T-cell (primary cell): ENCODE measurements at regions not wholly inside any gene's neighbourhood (a gene's known extent, or its start where the extent isn't known, plus 50 kb on each side); places are given as distances from the start of the nearest gene placed in this dataset.

Experiments
- ATAC-seq, 4 experiments: fragments of 200-7000 bp in 3 of 4; fragments of 150-1000 bp in 1 of 4; cut with Tn5 transposase; replicated peaks in 1 of 4; 1 replicate in 3 of 4; 2 replicates in 1 of 4; pipeline ENCODE4 v1.10.0; 2021; ENCODE audit warnings: moderate library complexity in 3 of 4, mild to moderate bottlenecking in 2 of 4, moderate number of reproducible peaks in 1 of 4
- CTCF ChIA-PET, 2 donors: fragments of 300-600 bp; sonication (Branson Sonifier 250); formaldehyde crosslinking; loops; one replicate each; lab custom pipeline; 2022; ENCODE audit warnings: antibody characterized with exemption in 2 of 2; lab: Charles Lee
- POLR2A ChIA-PET, 2 donors: fragments of 300-600 bp; sonication (Branson Sonifier 250); formaldehyde crosslinking; loops; one replicate each; lab custom pipeline; 2022; ENCODE audit warnings: antibody characterized with exemption in 2 of 2; lab: Charles Lee
- DNase-seq, 35 experiments: peaks; one replicate each; pipeline versions ENCODE4 v3.0.0 to v3.0.0-alpha.2; 2013 to 2023
- H3K27ac ChIP-seq: one replicate; pipeline ENCODE4 v1.5.1; 2013; ENCODE audit warnings: low read length
- H3K27me3 ChIP-seq, 2 experiments: replicated peaks in 1 of 2; 1 replicate in 1 of 2; 2 replicates in 1 of 2; pipeline versions ENCODE4 v1.6.1 to v1.7.0; 2013; ENCODE audit warnings: low read length in 1 of 2, mixed read lengths in 1 of 2; ENCODE audit not compliant: control insufficient read depth in 2 of 2, insufficient read depth in 2 of 2; ENCODE audit errors: extremely low read depth in 1 of 2
- H3K36me3 ChIP-seq, 2 donors: 1 replicate in 1 of 2; 2 replicates in 1 of 2; pipeline versions ENCODE4 v1.6.1 to v1.7.0; 2013; ENCODE audit warnings: low read length in 1 of 2; ENCODE audit not compliant: control insufficient read depth in 2 of 2, insufficient read depth in 1 of 2; ENCODE audit errors: extremely low read depth in 1 of 2
- H3K4me1 ChIP-seq, 2 experiments: 1 replicate in 1 of 2; 2 replicates in 1 of 2; pipeline versions ENCODE4 v1.6.1 to v1.7.0; 2013; ENCODE audit warnings: low read length in 2 of 2, mixed read lengths in 1 of 2; ENCODE audit not compliant: insufficient read depth in 2 of 2, control insufficient read depth in 1 of 2; ENCODE audit errors: extremely low read depth in 1 of 2
- H3K4me3 ChIP-seq, 2 donors: 1 replicate in 1 of 2; 2 replicates in 1 of 2; pipeline versions ENCODE4 v1.5.1 to v1.7.0; 2013; ENCODE audit warnings: mild to moderate bottlenecking in 2 of 2, low read length in 1 of 2, moderate library complexity in 1 of 2; ENCODE audit not compliant: control insufficient read depth in 1 of 2; ENCODE audit errors: extremely low read depth in 1 of 2
- H3K9me3 ChIP-seq: 2 replicates; pipeline ENCODE4 v1.7.0; 2013
- H3K27ac Mint-ChIP-seq, 2 donors: one replicate each; pipeline ENCODE4 v1.8.0; 2020 to 2021; ENCODE audit warnings: mild to moderate bottlenecking in 2 of 2, mixed read lengths in 2 of 2
- H3K27me3 Mint-ChIP-seq, 2 donors: one replicate each; pipeline ENCODE4 v1.8.0; 2021 to 2022; ENCODE audit warnings: mixed read lengths in 2 of 2
- H3K36me3 Mint-ChIP-seq: one replicate; pipeline ENCODE4 v1.8.0; 2021; ENCODE audit warnings: mixed read lengths
- H3K4me1 Mint-ChIP-seq, 3 donors: one replicate each; pipeline ENCODE4 v1.8.0; 2020 to 2022; ENCODE audit warnings: mixed read lengths in 3 of 3, mild to moderate bottlenecking in 1 of 3
- H3K4me3 Mint-ChIP-seq, 3 donors: one replicate each; pipeline ENCODE4 v1.8.0; 2020 to 2022; ENCODE audit warnings: mild to moderate bottlenecking in 3 of 3, mixed read lengths in 3 of 3, moderate library complexity in 3 of 3
- H3K9me3 Mint-ChIP-seq, 3 donors: one replicate each; pipeline ENCODE4 v1.8.0; 2020 to 2022; ENCODE audit warnings: mixed read lengths in 3 of 3
- WGBS: methylation state at CpG from one replicate; pipeline ENCODE4 v1.1.5; 2013; ENCODE audit warnings: missing lambda C conversion rate; ENCODE audit not compliant: insufficient coverage; 5-methylcytosine and 5-hydroxymethylcytosine counted together

DNA sequence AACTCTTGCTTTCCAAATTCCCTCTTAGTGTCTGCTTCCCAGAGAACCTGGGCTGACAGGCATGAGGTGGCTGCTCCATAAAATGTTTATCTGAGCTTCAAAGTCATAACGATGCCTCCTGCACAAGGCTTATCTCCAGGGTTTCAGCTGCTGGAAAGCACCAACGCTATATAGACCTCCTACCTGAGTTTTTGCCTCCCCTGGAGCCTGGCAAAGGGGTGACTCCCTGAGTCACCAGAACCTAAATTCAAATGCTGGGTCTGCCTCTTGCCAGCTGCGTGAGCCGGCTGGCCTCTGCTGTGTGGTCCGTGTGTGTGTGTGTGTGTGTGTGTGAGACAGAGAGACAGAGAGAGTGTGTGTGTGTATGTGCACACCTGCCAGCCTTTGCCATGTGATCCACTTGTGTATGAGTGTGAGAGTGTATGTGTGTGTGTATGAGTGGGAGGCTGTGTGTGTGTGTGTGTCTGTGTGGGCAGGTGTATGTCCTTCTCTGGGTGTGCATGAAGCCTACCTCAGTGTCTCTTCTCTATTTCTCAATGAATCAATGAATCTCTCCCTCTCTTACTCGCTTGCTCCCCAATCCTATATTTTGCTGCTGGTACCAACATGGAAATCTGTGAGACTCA, 714.9 kb downstream of the MATN1 start:
- 60% methylated on average over 5 of the region's 6 CpGs for WGBS
- Mint-ChIP-seq H3K9me3 (no peaks in the 10 kb centered on the region), H3K27me3 (peaks cover 6 to 11% of the 10 kb centered on the region in 2 donors), H3K4me3 (no peak overlapping the region), H3K4me1 (no peaks in the 10 kb centered on the region), H3K27ac (no peak overlapping the region), H3K36me3 (no peaks in the 10 kb centered on the region)
- no peak overlapping the region for H3K27ac ChIP-seq
- H3K9me3 ChIP-seq = no peaks in the 10 kb centered on the region
- ChIA-PET POLR2A (no interaction called here), CTCF (no interaction called here)
- no peak overlapping the region for H3K4me3 ChIP-seq
- no peaks in the 10 kb centered on the region for H3K36me3 ChIP-seq
- DNase-seq = no peak
- H3K4me1 ChIP-seq = no peaks in the 10 kb centered on the region
- ATAC-seq = no peak
- H3K27me3 ChIP-seq = peaks cover 0 to 21% of the 10 kb centered on the region in 2 experiments

DNA sequence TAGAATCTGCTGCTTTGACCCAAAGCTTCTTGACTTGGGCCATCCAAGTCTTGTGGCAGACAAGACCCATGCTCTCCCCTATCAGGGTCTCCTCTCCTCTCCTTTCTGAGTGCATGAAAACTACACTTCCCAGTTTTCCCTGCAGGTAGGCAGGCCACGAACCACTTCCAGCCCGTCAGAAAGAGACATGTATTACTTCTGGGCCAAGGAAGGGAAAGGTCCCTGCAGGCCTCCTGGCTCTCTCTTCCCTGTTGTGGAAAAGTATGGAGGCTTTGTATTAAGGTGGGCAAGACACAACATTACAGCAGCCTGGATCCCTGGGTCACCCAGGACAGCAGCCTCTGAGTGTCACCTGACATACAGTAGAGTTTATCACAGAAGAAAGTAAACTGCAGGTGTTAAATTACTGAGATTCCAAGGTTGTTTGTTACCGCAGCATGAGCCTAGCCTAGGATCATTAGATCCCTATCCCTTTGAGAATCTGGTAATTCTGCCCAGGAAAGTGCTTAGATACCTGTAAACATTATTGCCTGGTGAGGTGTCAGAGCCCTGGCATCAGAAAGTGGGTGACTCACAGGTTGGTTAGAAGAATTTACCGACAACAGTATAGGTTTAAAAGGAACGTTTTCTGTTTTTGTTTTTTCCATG, 717.3 kb downstream of the MATN1 start:
- no peak overlapping the region for H3K27ac ChIP-seq
- no peak overlapping the region for H3K27ac Mint-ChIP-seq
- H3K4me1 ChIP-seq = no peaks in the 10 kb centered on the region
- H3K36me3 ChIP-seq = no peaks in the 10 kb centered on the region
- no peaks in the 10 kb centered on the region for H3K9me3 ChIP-seq
- ChIA-PET CTCF (no interaction called here), POLR2A (no interaction called here)
- no peak for ATAC-seq
- 0% methylated on average over 1 of the region's 5 CpGs for WGBS
- no peaks in the 10 kb centered on the region for H3K9me3 Mint-ChIP-seq
- no peak overlapping the region for H3K4me3 ChIP-seq
- H3K27me3 Mint-ChIP-seq = peaks cover 6 to 11% of the 10 kb centered on the region in 2 donors
- no peak overlapping the region for H3K4me3 Mint-ChIP-seq
- no peak for DNase-seq
- H3K27me3 ChIP-seq = peaks cover 0 to 17% of the 10 kb centered on the region in 2 experiments
- no peaks in the 10 kb centered on the region for H3K36me3 Mint-ChIP-seq
- H3K4me1 Mint-ChIP-seq = no peaks in the 10 kb centered on the region

DNA sequence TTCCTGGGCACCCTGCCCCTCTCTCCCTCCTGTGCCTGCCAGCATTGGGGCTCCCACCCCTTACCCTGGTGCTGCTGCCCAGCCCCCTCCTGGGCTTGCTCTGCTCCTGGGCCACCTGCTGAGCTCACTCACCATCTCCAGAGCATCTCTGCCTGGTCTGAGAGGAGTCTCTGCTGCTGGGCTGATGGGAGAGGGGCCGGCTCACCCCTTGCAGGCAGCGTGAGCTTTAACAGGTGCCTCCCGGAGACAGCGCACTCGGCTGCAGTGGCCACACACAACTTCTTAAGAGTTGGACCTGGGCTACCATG, 721.7 kb downstream of the MATN1 start:
- ChIA-PET POLR2A (no interaction called here), CTCF (no interaction called here)
- Mint-ChIP-seq H3K36me3 (no peaks in the 10 kb centered on the region), H3K9me3 (no peaks in the 10 kb centered on the region), H3K27ac (no peak overlapping the region), H3K4me3 (no peak overlapping the region), H3K4me1 (no peaks in the 10 kb centered on the region), H3K27me3 (peaks cover 3 to 11% of the 10 kb centered on the region in 2 donors)
- Histone ChIP-seq H3K4me1 (no peaks in the 10 kb centered on the region), H3K27me3 (peaks cover 0 to 6% of the 10 kb centered on the region in 2 experiments), H3K27ac (no peak overlapping the region), H3K4me3 (no peak overlapping the region), H3K9me3 (no peaks in the 10 kb centered on the region), H3K36me3 (no peaks in the 10 kb centered on the region)
- ATAC-seq = no peak
- no peak for DNase-seq
- WGBS = no CpG with 5 or more reads among the region's 5 CpGs

DNA sequence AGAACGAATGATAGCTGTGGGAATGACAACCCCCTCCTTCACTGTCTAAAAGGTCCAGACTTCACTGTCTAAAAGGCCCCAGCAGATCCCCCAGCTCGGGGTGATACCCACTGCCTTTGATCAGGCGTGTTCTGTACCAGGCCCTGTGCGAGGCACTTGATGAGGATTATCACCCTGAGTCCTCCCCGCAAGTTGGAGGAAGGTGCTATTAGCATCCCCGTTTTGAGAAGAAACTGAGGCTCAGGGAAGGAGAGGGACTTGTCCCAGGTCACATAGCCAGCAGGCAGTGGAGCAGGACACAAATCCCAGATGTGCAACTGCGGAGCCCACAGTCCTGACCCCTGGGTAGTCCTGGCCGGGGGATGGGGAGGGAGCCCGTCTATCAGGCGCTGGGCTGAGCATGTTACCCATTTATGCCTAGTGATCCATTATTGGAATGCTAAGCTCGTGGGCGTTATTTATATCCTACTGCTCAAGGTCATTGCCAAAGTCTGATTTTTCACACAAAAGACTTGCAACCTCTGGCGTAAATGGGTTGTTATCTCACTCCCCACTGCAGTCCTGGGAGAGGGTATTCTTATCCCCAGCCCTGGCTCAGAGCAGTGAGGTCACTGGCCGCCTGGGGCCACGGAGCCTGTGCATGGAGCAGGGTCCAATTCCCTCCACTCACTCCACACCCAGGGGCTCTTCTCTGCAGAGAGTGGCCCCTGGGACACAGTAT, 722.2 kb downstream of the MATN1 start:
- H3K27me3 ChIP-seq = peaks cover 0 to 6% of the 10 kb centered on the region in 2 experiments
- ChIA-PET CTCF (no interaction called here), POLR2A (no interaction called here)
- 67% methylated on average over 7 of the region's 15 CpGs for WGBS
- Mint-ChIP-seq H3K27me3 (peaks cover 3 to 12% of the 10 kb centered on the region in 2 donors), H3K36me3 (no peaks in the 10 kb centered on the region), H3K27ac (no peak overlapping the region), H3K4me3 (no peak overlapping the region), H3K9me3 (peaks cover 0 to 2% (median 1%) of the 10 kb centered on the region in 3 donors), H3K4me1 (no peaks in the 10 kb centered on the region)
- H3K9me3 ChIP-seq = no peaks in the 10 kb centered on the region
- no peak for ATAC-seq
- no peaks in the 10 kb centered on the region for H3K36me3 ChIP-seq
- no peak for DNase-seq
- H3K27ac ChIP-seq = no peak overlapping the region
- H3K4me3 ChIP-seq = no peak overlapping the region
- no peaks in the 10 kb centered on the region for H3K4me1 ChIP-seq

DNA sequence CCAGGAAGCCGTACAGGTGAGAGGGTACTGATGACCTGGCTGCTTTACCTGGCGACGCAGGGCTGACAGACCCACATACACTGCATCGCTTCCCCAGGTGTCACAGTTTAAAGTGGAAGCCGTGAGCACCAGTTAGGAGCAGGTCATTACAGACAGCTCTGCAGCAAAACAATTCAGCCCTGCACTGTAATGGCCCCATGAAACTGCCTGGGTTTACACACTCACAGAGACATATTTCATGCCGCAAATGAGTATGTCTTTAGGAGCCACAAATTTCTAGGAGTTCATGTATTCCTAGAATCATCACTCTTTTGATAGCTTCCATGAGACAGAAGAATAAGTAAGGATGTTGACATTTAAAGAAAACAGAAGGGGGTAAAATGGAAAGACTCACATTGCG, 723.1 kb downstream of the MATN1 start:
- H3K9me3 ChIP-seq = no peaks in the 10 kb centered on the region
- Mint-ChIP-seq H3K4me1 (no peaks in the 10 kb centered on the region), H3K4me3 (no peak overlapping the region), H3K36me3 (no peaks in the 10 kb centered on the region), H3K27me3 (peaks cover 0 to 14% of the 10 kb centered on the region in 2 donors), H3K9me3 (peaks cover 2 to 9% (median 6%) of the 10 kb centered on the region in 3 donors), H3K27ac (no peak overlapping the region)
- CTCF ChIA-PET = no interaction called here
- no peak for DNase-seq
- no peaks in the 10 kb centered on the region for H3K4me1 ChIP-seq
- POLR2A ChIA-PET = no interaction called here
- no peak overlapping the region for H3K4me3 ChIP-seq
- no peaks in the 10 kb centered on the region for H3K36me3 ChIP-seq
- no peak for ATAC-seq
- H3K27me3 ChIP-seq = peaks cover 0 to 6% of the 10 kb centered on the region in 2 experiments
- no peak overlapping the region for H3K27ac ChIP-seq
- 86% methylated on average over 5 of the region's 7 CpGs for WGBS

- no peak overlapping the region for H3K27ac Mint-ChIP-seq
- H3K36me3 Mint-ChIP-seq = no peaks in the 10 kb centered on the region
- H3K4me1 Mint-ChIP-seq = no peaks in the 10 kb centered on the region
- peaks cover 5 to 12% (median 8%) of the 10 kb centered on the region in 3 donors for H3K9me3 Mint-ChIP-seq
- no peak overlapping the region for H3K4me3 Mint-ChIP-seq
- ChIA-PET POLR2A (no interaction called here), CTCF (no interaction called here)
- Histone ChIP-seq H3K27ac (no peak overlapping the region), H3K4me3 (no peak overlapping the region), H3K4me1 (no peaks in the 10 kb centered on the region), H3K27me3 (peaks cover 0 to 6% of the 10 kb centered on the region in 2 experiments), H3K9me3 (no peaks in the 10 kb centered on the region), H3K36me3 (no peaks in the 10 kb centered on the region)
- DNase-seq (no peak), ATAC-seq (no peak)
- H3K27me3 Mint-ChIP-seq = peaks cover 0 to 17% of the 10 kb centered on the region in 2 donors
- no CpG with 5 or more reads among the region's 1 CpG for WGBS
These were observed 723.8 kb downstream of the MATN1 start for GRCh38 chr1:29999595-29999994.
